H9 (cell line): ENCODE measurements at regions not wholly inside any gene's neighbourhood (a gene's known extent, or its start where the extent isn't known, plus 50 kb on each side); places are given as distances from the start of the nearest gene placed in this dataset.

Experiments
- DNase-seq: peaks from one replicate; pipeline ENCODE4 v3.0.0-alpha.2; 2017
- H2AFZ ChIP-seq: one replicate; pipeline ENCODE4 v1.6.1; 2013; ENCODE audit warnings: mild to moderate bottlenecking, low read length, control low read depth, moderate library complexity
- H2AK5ac ChIP-seq: 2 replicates; pipeline ENCODE4 v1.6.1; 2013; ENCODE audit warnings: low read length, control low read depth, mixed read lengths; ENCODE audit not compliant: insufficient read length
- H2BK120ac ChIP-seq: one replicate; pipeline ENCODE4 v1.6.1; 2013; ENCODE audit warnings: low read depth, mild to moderate bottlenecking, low read length, control low read depth, inconsistent platforms; ENCODE audit not compliant: poor library complexity, severe bottlenecking
- H2BK12ac ChIP-seq: 2 replicates; pipeline ENCODE4 v1.6.1; 2013; ENCODE audit warnings: low read length, control low read depth, mixed read lengths, low read depth; ENCODE audit not compliant: insufficient read length
- H2BK15ac ChIP-seq: 2 replicates; pipeline ENCODE4 v1.6.1; 2013; ENCODE audit warnings: low read depth, low read length, control low read depth
- H2BK20ac ChIP-seq: one replicate; pipeline ENCODE4 v1.6.1; 2013; ENCODE audit warnings: low read depth, mild to moderate bottlenecking, low read length, control low read depth, inconsistent platforms; ENCODE audit not compliant: poor library complexity, severe bottlenecking
- H2BK5ac ChIP-seq: 2 replicates; pipeline ENCODE4 v1.6.1; 2013; ENCODE audit warnings: low read length, control low read depth, mixed read lengths; ENCODE audit not compliant: insufficient read length
- H3K14ac ChIP-seq: 2 replicates; pipeline ENCODE4 v1.6.1; 2013; ENCODE audit warnings: low read length, control low read depth; ENCODE audit not compliant: insufficient read depth
- H3K18ac ChIP-seq: 2 replicates; pipeline ENCODE4 v1.6.1; 2013; ENCODE audit warnings: low read depth, mild to moderate bottlenecking, mixed read lengths, low read length, control low read depth; ENCODE audit not compliant: insufficient read length
- H3K23ac ChIP-seq: 2 replicates; pipeline ENCODE4 v1.6.1; 2013; ENCODE audit warnings: low read length, control low read depth, mixed read lengths, low read depth; ENCODE audit not compliant: insufficient read length
- H3K23me2 ChIP-seq: 2 replicates; pipeline ENCODE4 v1.6.1; 2013; ENCODE audit warnings: low read depth, mild to moderate bottlenecking, mixed read lengths, low read length, control low read depth; ENCODE audit not compliant: insufficient read length, poor library complexity, severe bottlenecking
- H3K27ac ChIP-seq: 2 replicates; pipeline ENCODE4 v1.5.1; 2013; ENCODE audit warnings: low read length, control low read depth, mixed read lengths, low read depth; ENCODE audit not compliant: insufficient read length
- H3K27me3 ChIP-seq: 2 replicates; pipeline ENCODE4 v1.6.1; 2013; ENCODE audit warnings: low read length, control low read depth, inconsistent platforms; ENCODE audit not compliant: insufficient read depth
- H3K4ac ChIP-seq: 2 replicates; pipeline ENCODE4 v1.6.1; 2013; ENCODE audit warnings: low read depth, mild to moderate bottlenecking, control low read depth, inconsistent platforms, low read length, moderate library complexity
- H3K4me1 ChIP-seq: 2 replicates; pipeline ENCODE4 v1.6.1; 2013; ENCODE audit warnings: low read length, control low read depth, inconsistent platforms; ENCODE audit not compliant: insufficient read depth
- H3K4me2 ChIP-seq: 2 replicates; pipeline ENCODE4 v1.6.1; 2013; ENCODE audit warnings: low read length, control low read depth, mixed read lengths; ENCODE audit not compliant: insufficient read length, insufficient read depth
- H3K56ac ChIP-seq: 2 replicates; pipeline ENCODE4 v1.6.1; 2013; ENCODE audit warnings: low read depth, mild to moderate bottlenecking, mixed read lengths, low read length, control low read depth; ENCODE audit not compliant: insufficient read length
- H3K79me1 ChIP-seq: 2 replicates; pipeline ENCODE4 v1.6.1; 2013; ENCODE audit warnings: low read depth, mild to moderate bottlenecking, moderate library complexity, low read length, control low read depth, inconsistent platforms; ENCODE audit not compliant: insufficient read depth, poor library complexity, severe bottlenecking
- H3K79me2 ChIP-seq: 2 replicates; pipeline ENCODE4 v1.6.1; 2013; ENCODE audit warnings: low read length, control low read depth, inconsistent platforms; ENCODE audit not compliant: insufficient read depth
- H3K9ac ChIP-seq: 2 replicates; pipeline ENCODE4 v1.6.1; 2013; ENCODE audit warnings: low read length, control low read depth, mixed read lengths; ENCODE audit not compliant: insufficient read length; ENCODE audit errors: extremely low read depth
- H3K9me3 ChIP-seq: one replicate; pipeline ENCODE4 v1.6.1; 2013; ENCODE audit warnings: low read depth, low read length, inconsistent platforms; ENCODE audit not compliant: control insufficient read depth
- H3T11ph ChIP-seq: one replicate; pipeline ENCODE4 v1.6.1; 2013; ENCODE audit warnings: mild to moderate bottlenecking, low read length, control low read depth, inconsistent platforms
- H4K20me1 ChIP-seq: one replicate; pipeline ENCODE4 v1.6.1; 2013; ENCODE audit not compliant: control insufficient read depth, insufficient read length, insufficient read depth
- H4K5ac ChIP-seq: 2 replicates; pipeline ENCODE4 v1.6.1; 2013; ENCODE audit warnings: low read depth, mild to moderate bottlenecking, mixed read lengths, low read length, control low read depth; ENCODE audit not compliant: insufficient read length
- H4K8ac ChIP-seq: replicated peaks from 2 replicates; pipeline ENCODE4 v1.6.1; 2013; ENCODE audit warnings: low read length, control low read depth, mixed read lengths, low read depth; ENCODE audit not compliant: insufficient read length
- H4K91ac ChIP-seq: 2 replicates; pipeline ENCODE4 v1.6.1; 2013; ENCODE audit warnings: low read depth, mild to moderate bottlenecking, moderate library complexity, mixed read lengths, low read length, control low read depth; ENCODE audit not compliant: insufficient read length
- H3K27ac Mint-ChIP-seq, 3 experiments: 2 replicates in 2 of 3; 3 replicates in 1 of 3; pipeline ENCODE4 v1.8.0; 2020 to 2021; ENCODE audit warnings: mixed read lengths in 3 of 3, mild to moderate bottlenecking in 1 of 3, moderate library complexity in 1 of 3
- H3K27me3 Mint-ChIP-seq: 2 replicates; pipeline ENCODE4 v1.8.0; 2021; ENCODE audit warnings: low read depth, mild to moderate bottlenecking, moderate library complexity, mixed read lengths
- H3K36me3 Mint-ChIP-seq, 3 experiments: 2 replicates in 2 of 3; 3 replicates in 1 of 3; pipeline ENCODE4 v1.8.0; 2020 to 2021; ENCODE audit warnings: low read depth in 3 of 3, mixed read lengths in 3 of 3; ENCODE audit not compliant: insufficient read depth in 1 of 3
- H3K4me1 Mint-ChIP-seq, 2 experiments: 2 replicates each; pipeline ENCODE4 v1.8.0; 2020; ENCODE audit warnings: mixed read lengths in 2 of 2
- H3K4me3 Mint-ChIP-seq, 2 experiments: 2 replicates in 1 of 2; 3 replicates in 1 of 2; pipeline ENCODE4 v1.8.0; 2020 to 2021; ENCODE audit warnings: mild to moderate bottlenecking in 2 of 2, mixed read lengths in 2 of 2, moderate library complexity in 1 of 2
- H3K9me3 Mint-ChIP-seq, 2 experiments: 2 replicates in 1 of 2; 3 replicates in 1 of 2; pipeline ENCODE4 v1.8.0; 2020; ENCODE audit warnings: mild to moderate bottlenecking in 2 of 2, mixed read lengths in 2 of 2, moderate library complexity in 1 of 2
- TF ChIP-seq, protein P1 (sequence below): fragments of 200-600 bp; sonication (generic); conservative IDR thresholded peaks from 3 replicates; pipeline ENCODE4 v1.8.0; 2021; ENCODE audit warnings: antibody characterized with exemption, mild to moderate bottlenecking

GRCh38 chr4:175394208-175394607, 417.9 kb downstream of the GPM6A start:
- no peaks in the 10 kb centered on the region for H3K27me3 Mint-ChIP-seq
- Histone ChIP-seq H3K56ac (no peak overlapping the region), H2AK5ac (no peak overlapping the region), H4K91ac (no peak overlapping the region), H3K14ac (no peak overlapping the region), H3K23me2 (no peaks in the 10 kb centered on the region), H3K23ac (no peak overlapping the region), H2AFZ (no peak overlapping the region), H4K20me1 (no peaks in the 10 kb centered on the region), H3K27me3 (no peaks in the 10 kb centered on the region), H3K27ac (no peak overlapping the region), H3T11ph (no peak overlapping the region), H2BK20ac (no peak overlapping the region), H3K9ac (no peak overlapping the region), H3K18ac (no peak overlapping the region), H4K8ac (no peak overlapping the region), H3K4ac (no peak overlapping the region), H2BK15ac (no peak overlapping the region), H2BK120ac (no peak overlapping the region), H3K4me1 (no peaks in the 10 kb centered on the region), H3K79me1 (no peaks in the 10 kb centered on the region), H3K79me2 (no peaks in the 10 kb centered on the region), H2BK5ac (no peak overlapping the region), H4K5ac (no peak overlapping the region), H3K4me2 (no peak overlapping the region), H2BK12ac (no peak overlapping the region), H3K9me3 (no peaks in the 10 kb centered on the region)
- no peak overlapping the region for H3K4me3 Mint-ChIP-seq
- H3K27ac Mint-ChIP-seq = no peak overlapping the region
- H3K9me3 Mint-ChIP-seq = peaks cover 7 to 8% of the 10 kb centered on the region in 2 experiments
- peaks cover 0 to 4% of the 10 kb centered on the region in 2 experiments; a peak in 2 of 4 replicates for H3K4me1 Mint-ChIP-seq
- DNase-seq = no peak
- peaks cover 0 to 2% (median 0%) of the 10 kb centered on the region in 3 experiments; a peak in 1 of 7 replicates for H3K36me3 Mint-ChIP-seq
- TF ChIP-seq, protein P1, sequence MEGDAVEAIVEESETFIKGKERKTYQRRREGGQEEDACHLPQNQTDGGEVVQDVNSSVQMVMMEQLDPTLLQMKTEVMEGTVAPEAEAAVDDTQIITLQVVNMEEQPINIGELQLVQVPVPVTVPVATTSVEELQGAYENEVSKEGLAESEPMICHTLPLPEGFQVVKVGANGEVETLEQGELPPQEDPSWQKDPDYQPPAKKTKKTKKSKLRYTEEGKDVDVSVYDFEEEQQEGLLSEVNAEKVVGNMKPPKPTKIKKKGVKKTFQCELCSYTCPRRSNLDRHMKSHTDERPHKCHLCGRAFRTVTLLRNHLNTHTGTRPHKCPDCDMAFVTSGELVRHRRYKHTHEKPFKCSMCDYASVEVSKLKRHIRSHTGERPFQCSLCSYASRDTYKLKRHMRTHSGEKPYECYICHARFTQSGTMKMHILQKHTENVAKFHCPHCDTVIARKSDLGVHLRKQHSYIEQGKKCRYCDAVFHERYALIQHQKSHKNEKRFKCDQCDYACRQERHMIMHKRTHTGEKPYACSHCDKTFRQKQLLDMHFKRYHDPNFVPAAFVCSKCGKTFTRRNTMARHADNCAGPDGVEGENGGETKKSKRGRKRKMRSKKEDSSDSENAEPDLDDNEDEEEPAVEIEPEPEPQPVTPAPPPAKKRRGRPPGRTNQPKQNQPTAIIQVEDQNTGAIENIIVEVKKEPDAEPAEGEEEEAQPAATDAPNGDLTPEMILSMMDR = no peak
